NCI-H2029 (cell line): ENCODE measurements at regions not wholly inside any gene's neighbourhood (a gene's known extent, or its start where the extent isn't known, plus 50 kb on each side); places are given as distances from the start of the nearest gene placed in this dataset.

ENCODE experiments used
- DNase-seq: peaks from one replicate; lab custom pipeline; 2025; lab: John Stamatoyannopoulos, UW

GRCh38 chr9:29701971-29702370 is 2128.7 kb upstream of the C9orf72 start:
- no peak for DNase-seq

GRCh38 chr9:29714860-29715259 is 2141.6 kb upstream of the C9orf72 start:
- DNase-seq = no peak

GRCh38 chr9:29717631-29718030 is 2144.3 kb upstream of the C9orf72 start:
- DNase-seq = no peak

- no peak for DNase-seq
Measured at GRCh38 chr9:29730163-29730562, 2156.9 kb upstream of the C9orf72 start.

- no peak for DNase-seq
Measured at GRCh38 chr9:29740518-29740917, 2167.2 kb upstream of the C9orf72 start.

- DNase-seq = no peak
Measured at GRCh38 chr9:29741169-29741568, 2167.9 kb upstream of the C9orf72 start.

GRCh38 chr9:29750062-29750461 is 2176.8 kb upstream of the C9orf72 start:
- no peak for DNase-seq

- DNase-seq = no peak
Measured at GRCh38 chr9:29751226-29751625, 2177.9 kb upstream of the C9orf72 start.

GRCh38 chr9:29753638-29754037 is 2180.4 kb upstream of the C9orf72 start:
- DNase-seq = no peak

- DNase-seq = no peak
Measured at GRCh38 chr9:29769019-29769418, 2195.7 kb upstream of the C9orf72 start.

GRCh38 chr9:29773676-29774075 is 2200.4 kb upstream of the C9orf72 start:
- DNase-seq = no peak

- no peak for DNase-seq
Measured at GRCh38 chr9:29775491-29775890, 2202.2 kb upstream of the C9orf72 start.

GRCh38 chr9:29778281-29778849 is 2205.1 kb upstream of the C9orf72 start:
- no peak for DNase-seq

- DNase-seq = no peak
Measured at GRCh38 chr9:29793970-29794369, 2220.7 kb upstream of the C9orf72 start.

GRCh38 chr9:29796291-29796952 is 2223.1 kb upstream of the C9orf72 start:
- no peak for DNase-seq

GRCh38 chr9:29798599-29798998 is 2225.3 kb upstream of the C9orf72 start:
- no peak for DNase-seq

GRCh38 chr9:29799227-29799626 is 2225.9 kb upstream of the C9orf72 start:
- no peak for DNase-seq

- DNase-seq = no peak
Measured at GRCh38 chr9:29800821-29801220, 2227.5 kb upstream of the C9orf72 start.

GRCh38 chr9:29802454-29802853 is 2229.2 kb upstream of the C9orf72 start:
- DNase-seq = no peak

GRCh38 chr9:29806937-29807618 is 2233.8 kb upstream of the C9orf72 start:
- DNase-seq = no peak

GRCh38 chr9:29816954-29817703 is 2243.8 kb upstream of the C9orf72 start:
- no peak for DNase-seq

GRCh38 chr9:29822458-29822857 is 2249.2 kb upstream of the C9orf72 start:
- DNase-seq = no peak

- DNase-seq = no peak
Measured at GRCh38 chr9:29826421-29826820, 2253.1 kb upstream of the C9orf72 start.
